ENCODE measurements at regions not wholly inside any gene's neighbourhood (a gene's known extent, or its start where the extent isn't known, plus 50 kb on each side); places are given as distances from the start of the nearest gene placed in this dataset.

GRCh38 chr1:239242404-239242803 is 144.0 kb upstream of the CHRM3 start:
- TF ChIP-seq EZH2 (optimal IDR thresholded peaks at IDR 0.05; ENCODE audit: low read depth, low read length) = no peak
- TF ChIP-seq CTCF (IDR thresholded peaks at IDR 0.05; ENCODE audit: low read length) = no peak

Data from MM.1S (cell line).